PC-9 (cell line): ENCODE measurements at regions not wholly inside any gene's neighbourhood (a gene's known extent, or its start where the extent isn't known, plus 50 kb on each side); places are given as distances from the start of the nearest gene placed in this dataset.
"Not testable (repeated sequence)": the region's sequence is repeated elsewhere in the genome, so short reads cannot be mapped to it uniquely, and the experiment has no call there.

Experiments
- CTCF ChIP-seq: fragments of 200-600 bp; sonication (generic); conservative IDR thresholded peaks from 2 replicates; pipeline ENCODE4 v1.6.1; 2017; ENCODE audit warnings: mixed run types, antibody characterized with exemption, mild to moderate bottlenecking, moderate library complexity
- EZH2 ChIP-seq: fragments of 200-600 bp; sonication (generic); IDR thresholded peaks from 2 replicates; pipeline ENCODE4 v1.8.0; 2017; ENCODE audit warnings: antibody characterized with exemption, low read depth

DNA sequence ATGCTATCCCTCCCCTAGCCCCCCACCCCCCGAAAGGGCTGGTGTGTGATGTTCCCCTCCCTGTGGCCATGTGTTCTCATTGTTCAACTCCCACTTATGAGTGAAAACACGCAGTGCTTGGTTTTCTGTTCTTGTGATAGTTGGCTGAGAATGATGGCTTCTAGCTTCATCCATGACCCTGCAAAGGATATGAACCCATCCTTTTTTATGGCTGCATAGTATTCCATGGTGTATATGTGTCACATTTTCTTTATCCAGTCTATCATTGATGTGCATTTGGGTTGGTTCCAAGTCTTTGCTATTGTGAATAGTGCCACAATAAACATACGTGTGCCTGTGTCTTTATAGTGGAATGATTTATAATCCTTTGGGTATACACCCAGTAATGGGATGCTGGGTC lies 565.1 kb upstream of the ADAMTS9 start:
- TF ChIP-seq CTCF, EZH2: not testable (repeated sequence)
